WTC11 (cell line): ENCODE measurements at regions not wholly inside any gene's neighbourhood (a gene's known extent, or its start where the extent isn't known, plus 50 kb on each side); places are given as distances from the start of the nearest gene placed in this dataset.

Experiments used
- ATAC-seq: fragments of 200-7000 bp; cut with Tn5 transposase; 2 replicates; pipeline ENCODE4 v1.10.0; 2021; ENCODE audit warnings: mild to moderate bottlenecking, moderate library complexity
- CTCF ChIA-PET: fragments of 300-600 bp; sonication (Branson Sonifier 250); formaldehyde crosslinking; loops from one replicate; lab custom pipeline; 2021; ENCODE audit warnings: antibody characterized with exemption; lab: Charles Lee
- POLR2A ChIA-PET: fragments of 350-600 bp; sonication (Branson Sonifier 250); formaldehyde crosslinking; loops from one replicate; lab custom pipeline; 2021; ENCODE audit warnings: antibody characterized with exemption; lab: Charles Lee
- DNase-seq: peaks from one replicate; pipeline ENCODE4 v3.0.0; 2021; ENCODE audit warnings: low spot score
- H3K27ac Mint-ChIP-seq: 2 replicates; pipeline ENCODE4 v1.8.0; 2021; ENCODE audit warnings: mixed read lengths
- H3K27me3 Mint-ChIP-seq: 2 replicates; pipeline ENCODE4 v1.8.0; 2021; ENCODE audit warnings: low read depth, mild to moderate bottlenecking, moderate library complexity, mixed read lengths
- H3K36me3 Mint-ChIP-seq: 2 replicates; pipeline ENCODE4 v1.8.0; 2021; ENCODE audit warnings: mixed read lengths
- H3K4me1 Mint-ChIP-seq: 2 replicates; pipeline ENCODE4 v1.8.0; 2022; ENCODE audit warnings: mixed read lengths
- H3K4me3 Mint-ChIP-seq: 2 replicates; pipeline ENCODE4 v1.8.0; 2021; ENCODE audit warnings: mild to moderate bottlenecking, moderate library complexity, mixed read lengths
- H3K9me3 Mint-ChIP-seq: 2 replicates; pipeline ENCODE4 v1.8.0; 2021; ENCODE audit warnings: mixed read lengths
- CBFB ChIP-seq: sonication (generic); formaldehyde crosslinking; IDR thresholded peaks from 2 replicates; pipeline ENCODE4 v1.8.1; 2022; ENCODE audit warnings: mild to moderate bottlenecking, low read depth, missing genetic modification reagents
- CDX4 ChIP-seq: fragments of 250-450 bp; sonication (Bioruptor Pico); IDR thresholded peaks from 2 replicates; pipeline ENCODE4 v1.9.0; 2021; ENCODE audit warnings: moderate library complexity, mild to moderate bottlenecking, inconsistent platforms, borderline replicate concordance
- CREM ChIP-seq: sonication (generic); formaldehyde crosslinking; IDR thresholded peaks from 2 replicates; pipeline ENCODE4 v1.8.1; 2022; ENCODE audit warnings: mild to moderate bottlenecking, missing genetic modification reagents, moderate library complexity
- ETV6 ChIP-seq: sonication (generic); formaldehyde crosslinking; IDR thresholded peaks from 2 replicates; pipeline ENCODE4 v1.8.1; 2022; ENCODE audit warnings: mild to moderate bottlenecking, missing genetic modification reagents
- FOXJ3 ChIP-seq: sonication (generic); formaldehyde crosslinking; IDR thresholded peaks from 2 replicates; pipeline ENCODE4 v1.9.0; 2021; ENCODE audit warnings: missing genetic modification reagents, mild to moderate bottlenecking, borderline replicate concordance
- FOXK1 ChIP-seq: sonication (generic); formaldehyde crosslinking; IDR thresholded peaks from 2 replicates; pipeline ENCODE4 v1.8.0; 2022; ENCODE audit warnings: mild to moderate bottlenecking, moderate library complexity, missing genetic modification reagents
- GABPB1 ChIP-seq: sonication (generic); formaldehyde crosslinking; IDR thresholded peaks from 2 replicates; pipeline ENCODE4 v1.8.1; 2023; ENCODE audit warnings: mild to moderate bottlenecking, missing genetic modification reagents
- GTF2I ChIP-seq: fragments of 250-450 bp; sonication (Bioruptor Pico); conservative IDR thresholded peaks from 2 replicates; pipeline ENCODE4 v1.4.0; 2021; ENCODE audit warnings: mild to moderate bottlenecking
- KAT7 ChIP-seq: sonication (generic); formaldehyde crosslinking; IDR thresholded peaks from 2 replicates; pipeline ENCODE4 v1.8.1; 2023; ENCODE audit warnings: missing genetic modification reagents, mild to moderate bottlenecking, borderline replicate concordance
- NFATC4 ChIP-seq: fragments of 250-450 bp; sonication (Bioruptor Pico); IDR thresholded peaks from 2 replicates; pipeline ENCODE4 v1.9.0; 2021; ENCODE audit warnings: mild to moderate bottlenecking
- NR2C2 ChIP-seq: sonication (generic); formaldehyde crosslinking; IDR thresholded peaks from 2 replicates; pipeline ENCODE4 v1.8.0; 2022; ENCODE audit warnings: mild to moderate bottlenecking, missing genetic modification reagents
- RORB ChIP-seq: fragments of 250-450 bp; sonication (Bioruptor Pico); IDR thresholded peaks from 2 replicates; pipeline ENCODE4 v1.9.0; 2021; ENCODE audit warnings: mild to moderate bottlenecking
- ZBTB43 ChIP-seq: sonication (generic); formaldehyde crosslinking; IDR thresholded peaks from 2 replicates; pipeline ENCODE4 v1.8.1; 2023; ENCODE audit warnings: mild to moderate bottlenecking, missing genetic modification reagents
- ZNF121 ChIP-seq: sonication (generic); formaldehyde crosslinking; IDR thresholded peaks from 2 replicates; pipeline ENCODE4 v1.8.0; 2023; ENCODE audit warnings: missing genetic modification reagents
- ZNF263 ChIP-seq: sonication (generic); formaldehyde crosslinking; IDR thresholded peaks from 2 replicates; pipeline ENCODE4 v1.8.1; 2022; ENCODE audit warnings: low read depth, mild to moderate bottlenecking, moderate library complexity, missing genetic modification reagents
- ZNF281 ChIP-seq: sonication (generic); formaldehyde crosslinking; IDR thresholded peaks from 2 replicates; pipeline ENCODE4 v1.8.0; 2023; ENCODE audit warnings: mild to moderate bottlenecking, missing genetic modification reagents
- ZNF416 ChIP-seq: fragments of 250-450 bp; sonication (Bioruptor Pico); IDR thresholded peaks from 2 replicates; pipeline ENCODE4 v1.9.0; 2021; ENCODE audit warnings: mild to moderate bottlenecking, inconsistent platforms
- TF ChIP-seq, protein P1 (sequence below): sonication (generic); formaldehyde crosslinking; IDR thresholded peaks from 2 replicates; pipeline ENCODE4 v1.8.1; 2022; ENCODE audit warnings: missing genetic modification reagents, borderline replicate concordance
- TF ChIP-seq, protein P2 (sequence below): fragments of 250-450 bp; sonication (Bioruptor Pico); IDR thresholded peaks from 2 replicates; pipeline ENCODE4 v1.9.0; 2021; ENCODE audit warnings: mild to moderate bottlenecking
- TF ChIP-seq, protein P3 (sequence below): sonication (generic); formaldehyde crosslinking; IDR thresholded peaks from 2 replicates; pipeline ENCODE4 v1.8.0; 2023; ENCODE audit warnings: missing genetic modification reagents, mild to moderate bottlenecking, borderline replicate concordance
- TF ChIP-seq, protein P4 (sequence below): fragments of 250-450 bp; sonication (Bioruptor Pico); IDR thresholded peaks from 2 replicates; pipeline ENCODE4 v1.8.0; 2021; ENCODE audit warnings: mild to moderate bottlenecking

GRCh38 chr11:79942090-79942489, 501.3 kb upstream of the TENM4 start:
- POLR2A ChIA-PET: no interaction called here
- TF ChIP-seq CREM (no peak), ZNF263 (CRISPR knock-in tag) (no peak), CBFB (CRISPR knock-in tag) (no peak), ZNF281 (CRISPR knock-in tag) (no peak), CDX4 (CRISPR knock-in tag) (no peak), RORB (CRISPR knock-in tag) (no peak), ZBTB43 (no peak), ETV6 (CRISPR knock-in tag) (no peak), ZNF121 (CRISPR knock-in tag) (no peak), GABPB1 (CRISPR knock-in tag) (no peak), ZNF416 (CRISPR knock-in tag) (no peak), FOXJ3 (CRISPR knock-in tag) (no peak), KAT7 (no peak)
- TF ChIP-seq, protein P1, sequence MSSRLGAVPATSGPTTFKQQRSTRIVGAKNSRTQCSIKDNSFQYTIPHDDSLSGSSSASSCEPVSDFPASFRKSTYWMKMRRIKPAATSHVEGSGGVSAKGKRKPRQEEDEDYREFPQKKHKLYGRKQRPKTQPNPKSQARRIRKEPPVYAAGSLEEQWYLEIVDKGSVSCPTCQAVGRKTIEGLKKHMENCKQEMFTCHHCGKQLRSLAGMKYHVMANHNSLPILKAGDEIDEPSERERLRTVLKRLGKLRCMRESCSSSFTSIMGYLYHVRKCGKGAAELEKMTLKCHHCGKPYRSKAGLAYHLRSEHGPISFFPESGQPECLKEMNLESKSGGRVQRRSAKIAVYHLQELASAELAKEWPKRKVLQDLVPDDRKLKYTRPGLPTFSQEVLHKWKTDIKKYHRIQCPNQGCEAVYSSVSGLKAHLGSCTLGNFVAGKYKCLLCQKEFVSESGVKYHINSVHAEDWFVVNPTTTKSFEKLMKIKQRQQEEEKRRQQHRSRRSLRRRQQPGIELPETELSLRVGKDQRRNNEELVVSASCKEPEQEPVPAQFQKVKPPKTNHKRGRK: no peak
- TF ChIP-seq, all 79 proteins: peak for 0
- Mint-ChIP-seq H3K9me3 (no peaks in the 10 kb centered on the region), H3K27ac (no peak overlapping the region), H3K4me1 (peaks cover 20% of the 10 kb centered on the region), H3K4me3 (no peak overlapping the region), H3K36me3 (no peaks in the 10 kb centered on the region), H3K27me3 (no peaks in the 10 kb centered on the region)
- DNase-seq (no peak), ATAC-seq (no peak)
- CTCF ChIA-PET: no interaction called here

DNA sequence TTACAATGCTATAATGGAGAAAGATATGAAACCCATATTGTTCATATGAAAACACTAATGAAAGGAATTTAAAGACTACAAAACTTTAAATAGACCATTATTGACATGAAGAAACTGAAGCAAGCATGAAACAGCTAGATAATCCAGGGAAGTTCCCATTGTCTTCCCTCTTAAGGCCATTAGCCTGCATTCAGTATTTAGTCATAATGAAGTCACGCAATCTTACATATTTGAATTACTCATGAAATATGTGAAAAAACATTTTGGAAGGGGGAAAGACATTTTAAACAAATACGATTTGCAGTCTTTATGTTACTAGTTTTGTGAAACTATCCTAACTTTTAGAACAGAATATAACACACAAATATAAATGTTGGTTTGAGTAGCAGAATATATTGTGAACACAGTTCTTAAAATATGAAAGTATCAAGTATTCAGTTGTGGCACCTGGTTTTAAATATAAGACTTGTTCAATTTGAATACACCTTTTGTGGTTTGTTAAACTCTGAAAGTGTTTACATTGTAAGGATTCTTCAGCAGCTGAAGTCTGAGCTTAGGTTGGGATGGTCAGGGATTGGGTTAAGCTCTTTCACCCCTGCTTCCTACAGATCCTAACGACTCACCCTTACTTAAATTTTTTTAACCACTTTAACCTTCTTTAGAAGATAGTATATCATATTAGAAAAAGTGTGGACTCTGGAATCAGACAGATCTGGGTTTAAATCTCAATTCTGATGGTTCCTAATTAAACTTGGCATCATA, 500.3 kb upstream of the TENM4 start:
- POLR2A ChIA-PET: interaction anchor here (0.5 kb wide), 1 partner anchor 74 kb away, joined by 3 read pairs; no protein-coding TSS in a partner anchor
- CTCF ChIA-PET: no interaction called here
- H3K27ac Mint-ChIP-seq: no peak overlapping the region
- TF ChIP-seq NFATC4 (CRISPR knock-in tag): no peak
- TF ChIP-seq, protein P2, sequence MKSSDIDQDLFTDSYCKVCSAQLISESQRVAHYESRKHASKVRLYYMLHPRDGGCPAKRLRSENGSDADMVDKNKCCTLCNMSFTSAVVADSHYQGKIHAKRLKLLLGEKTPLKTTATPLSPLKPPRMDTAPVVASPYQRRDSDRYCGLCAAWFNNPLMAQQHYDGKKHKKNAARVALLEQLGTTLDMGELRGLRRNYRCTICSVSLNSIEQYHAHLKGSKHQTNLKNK (CRISPR knock-in tag): no peak
- no peak for TF ChIP-seq NR2C2
- TF ChIP-seq RORB (CRISPR knock-in tag): no peak
- TF ChIP-seq, protein P3, sequence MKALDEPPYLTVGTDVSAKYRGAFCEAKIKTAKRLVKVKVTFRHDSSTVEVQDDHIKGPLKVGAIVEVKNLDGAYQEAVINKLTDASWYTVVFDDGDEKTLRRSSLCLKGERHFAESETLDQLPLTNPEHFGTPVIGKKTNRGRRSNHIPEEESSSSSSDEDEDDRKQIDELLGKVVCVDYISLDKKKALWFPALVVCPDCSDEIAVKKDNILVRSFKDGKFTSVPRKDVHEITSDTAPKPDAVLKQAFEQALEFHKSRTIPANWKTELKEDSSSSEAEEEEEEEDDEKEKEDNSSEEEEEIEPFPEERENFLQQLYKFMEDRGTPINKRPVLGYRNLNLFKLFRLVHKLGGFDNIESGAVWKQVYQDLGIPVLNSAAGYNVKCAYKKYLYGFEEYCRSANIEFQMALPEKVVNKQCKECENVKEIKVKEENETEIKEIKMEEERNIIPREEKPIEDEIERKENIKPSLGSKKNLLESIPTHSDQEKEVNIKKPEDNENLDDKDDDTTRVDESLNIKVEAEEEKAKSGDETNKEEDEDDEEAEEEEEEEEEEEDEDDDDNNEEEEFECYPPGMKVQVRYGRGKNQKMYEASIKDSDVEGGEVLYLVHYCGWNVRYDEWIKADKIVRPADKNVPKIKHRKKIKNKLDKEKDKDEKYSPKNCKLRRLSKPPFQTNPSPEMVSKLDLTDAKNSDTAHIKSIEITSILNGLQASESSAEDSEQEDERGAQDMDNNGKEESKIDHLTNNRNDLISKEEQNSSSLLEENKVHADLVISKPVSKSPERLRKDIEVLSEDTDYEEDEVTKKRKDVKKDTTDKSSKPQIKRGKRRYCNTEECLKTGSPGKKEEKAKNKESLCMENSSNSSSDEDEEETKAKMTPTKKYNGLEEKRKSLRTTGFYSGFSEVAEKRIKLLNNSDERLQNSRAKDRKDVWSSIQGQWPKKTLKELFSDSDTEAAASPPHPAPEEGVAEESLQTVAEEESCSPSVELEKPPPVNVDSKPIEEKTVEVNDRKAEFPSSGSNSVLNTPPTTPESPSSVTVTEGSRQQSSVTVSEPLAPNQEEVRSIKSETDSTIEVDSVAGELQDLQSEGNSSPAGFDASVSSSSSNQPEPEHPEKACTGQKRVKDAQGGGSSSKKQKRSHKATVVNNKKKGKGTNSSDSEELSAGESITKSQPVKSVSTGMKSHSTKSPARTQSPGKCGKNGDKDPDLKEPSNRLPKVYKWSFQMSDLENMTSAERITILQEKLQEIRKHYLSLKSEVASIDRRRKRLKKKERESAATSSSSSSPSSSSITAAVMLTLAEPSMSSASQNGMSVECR (CRISPR knock-in tag): no peak
- TF ChIP-seq, protein P4, sequence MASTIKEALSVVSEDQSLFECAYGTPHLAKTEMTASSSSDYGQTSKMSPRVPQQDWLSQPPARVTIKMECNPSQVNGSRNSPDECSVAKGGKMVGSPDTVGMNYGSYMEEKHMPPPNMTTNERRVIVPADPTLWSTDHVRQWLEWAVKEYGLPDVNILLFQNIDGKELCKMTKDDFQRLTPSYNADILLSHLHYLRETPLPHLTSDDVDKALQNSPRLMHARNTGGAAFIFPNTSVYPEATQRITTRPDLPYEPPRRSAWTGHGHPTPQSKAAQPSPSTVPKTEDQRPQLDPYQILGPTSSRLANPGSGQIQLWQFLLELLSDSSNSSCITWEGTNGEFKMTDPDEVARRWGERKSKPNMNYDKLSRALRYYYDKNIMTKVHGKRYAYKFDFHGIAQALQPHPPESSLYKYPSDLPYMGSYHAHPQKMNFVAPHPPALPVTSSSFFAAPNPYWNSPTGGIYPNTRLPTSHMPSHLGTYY (CRISPR knock-in tag): no peak
- no peak for TF ChIP-seq ZBTB43
- TF ChIP-seq GTF2I: no peak
- TF ChIP-seq FOXK1 (CRISPR knock-in tag): no peak

More for the DNA sequence above, 500.3 kb upstream of the TENM4 start:
- peaks cover 5% of the 10 kb centered on the region; the same call in 1 of the 2 replicates for H3K9me3 Mint-ChIP-seq
- no peaks in the 10 kb centered on the region for H3K27me3 Mint-ChIP-seq
- DNase-seq: no peak
- peaks cover 20% of the 10 kb centered on the region for H3K4me1 Mint-ChIP-seq
- ATAC-seq: no peak
- H3K36me3 Mint-ChIP-seq: no peaks in the 10 kb centered on the region
- no peak overlapping the region for H3K4me3 Mint-ChIP-seq
